B cell (primary cell): ENCODE measurements at regions not wholly inside any gene's neighbourhood (a gene's known extent, or its start where the extent isn't known, plus 50 kb on each side); places are given as distances from the start of the nearest gene placed in this dataset.

Experiments used
- ATAC-seq: fragments of 200-7000 bp; cut with Tn5 transposase; one replicate; pipeline ENCODE4 v1.10.0; 2021; ENCODE audit warnings: low read depth, mild to moderate bottlenecking, moderate number of reproducible peaks, moderate library complexity
- CTCF ChIA-PET: fragments of 350-600 bp; sonication (Branson Sonifier 250); formaldehyde crosslinking; loops from one replicate; lab custom pipeline; 2021; ENCODE audit warnings: antibody characterized with exemption, inconsistent platforms; lab: Charles Lee
- POLR2A ChIA-PET: fragments of 350-600 bp; sonication (Branson Sonifier 250); formaldehyde crosslinking; loops from one replicate; lab custom pipeline; 2021; ENCODE audit warnings: antibody characterized with exemption; lab: Charles Lee
- DNase-seq: peaks from one replicate; pipeline ENCODE4 v3.0.0; 2013
- H2AFZ ChIP-seq: 2 replicates; pipeline ENCODE4 v1.6.1; 2012; ENCODE audit warnings: mild to moderate bottlenecking, low read depth, low read length; ENCODE audit not compliant: insufficient read depth, poor library complexity, severe bottlenecking
- H3K27ac ChIP-seq, 2 donors: 1 replicate in 1 of 2; 2 replicates in 1 of 2; pipeline ENCODE4 v1.5.1; 2012 to 2013; ENCODE audit warnings: low read length in 2 of 2, mild to moderate bottlenecking in 2 of 2, moderate library complexity in 1 of 2
- H3K27me3 ChIP-seq, 4 experiments: fragments of 200-600 bp in 1 of 4; sonication (generic) in 1 of 4; replicated peaks in 1 of 4; 1 replicate in 2 of 4; 2 replicates in 2 of 4; pipeline versions ENCODE4 v1.6.1 to v1.7.0; 2013 to 2016; ENCODE audit warnings: low read length in 3 of 4, mild to moderate bottlenecking in 2 of 4, mixed read lengths in 1 of 4, moderate library complexity in 1 of 4; ENCODE audit not compliant: insufficient read depth in 4 of 4, control insufficient read depth in 3 of 4; ENCODE audit errors: control extremely low read depth in 1 of 4
- H3K36me3 ChIP-seq, 2 experiments: replicated peaks in 1 of 2; 1 replicate in 1 of 2; 2 replicates in 1 of 2; pipeline versions ENCODE4 v1.6.1 to v1.7.1; 2013; ENCODE audit warnings: low read length in 1 of 2; ENCODE audit not compliant: insufficient read depth in 2 of 2, control insufficient read depth in 1 of 2; ENCODE audit errors: control extremely low read depth in 1 of 2, extremely low read depth in 1 of 2
- H3K4me1 ChIP-seq, 2 donors: fragments of 200-600 bp in 1 of 2; sonication (generic) in 1 of 2; 1 replicate in 1 of 2; 2 replicates in 1 of 2; pipeline versions ENCODE4 v1.5.1 to v1.6.1; 2013 to 2017; ENCODE audit warnings: low read length in 2 of 2; ENCODE audit not compliant: control insufficient read depth in 2 of 2, insufficient read depth in 2 of 2
- H3K4me2 ChIP-seq: replicated peaks from 2 replicates; pipeline ENCODE3; 2012; ENCODE audit warnings: mild to moderate bottlenecking, low read depth, low read length; ENCODE audit not compliant: poor library complexity, severe bottlenecking
- H3K4me3 ChIP-seq, 5 experiments: fragments of 200-600 bp in 1 of 5; sonication (generic) in 1 of 5; 1 replicate in 3 of 5; 2 replicates in 2 of 5; pipeline versions ENCODE4 v1.5.1 to v1.7.0; 2011 to 2016; ENCODE audit warnings: low read length in 4 of 5, mild to moderate bottlenecking in 4 of 5, low read depth in 2 of 5, control low read depth in 1 of 5, moderate library complexity in 1 of 5; ENCODE audit not compliant: insufficient read depth in 1 of 5; ENCODE audit errors: control extremely low read depth in 1 of 5, extremely low read depth in 1 of 5
- H3K79me2 ChIP-seq: fragments of 200-600 bp; sonication (generic); one replicate; pipeline ENCODE4 v1.6.0; 2016; ENCODE audit warnings: low read length; ENCODE audit not compliant: control insufficient read depth, insufficient read depth
- H3K9ac ChIP-seq: fragments of 200-600 bp; sonication (generic); 2 replicates; pipeline ENCODE4 v1.6.1; 2017; ENCODE audit warnings: mild to moderate bottlenecking, low read length, moderate library complexity
- H3K9me3 ChIP-seq, 3 donors: one replicate each; pipeline versions ENCODE4 v1.6.1 to v1.7.1; 2013; ENCODE audit warnings: low read length in 2 of 3; ENCODE audit not compliant: control insufficient read depth in 2 of 3, insufficient read depth in 1 of 3; ENCODE audit errors: control extremely low read depth in 1 of 3
- H4K20me1 ChIP-seq: 2 replicates; pipeline ENCODE4 v1.6.0; 2012; ENCODE audit warnings: mild to moderate bottlenecking, low read length; ENCODE audit not compliant: insufficient read depth, control insufficient read depth, poor library complexity, severe bottlenecking
- H3K27ac Mint-ChIP-seq: one replicate; pipeline ENCODE4 v1.8.0; 2021; ENCODE audit warnings: mixed read lengths
- H3K27me3 Mint-ChIP-seq: one replicate; pipeline ENCODE4 v1.8.0; 2021; ENCODE audit warnings: mixed read lengths
- H3K4me1 Mint-ChIP-seq: one replicate; pipeline ENCODE4 v1.8.0; 2021; ENCODE audit warnings: mixed read lengths
- H3K4me3 Mint-ChIP-seq: one replicate; pipeline ENCODE4 v1.8.0; 2021; ENCODE audit warnings: mixed read lengths
- H3K9me3 Mint-ChIP-seq: one replicate; pipeline ENCODE4 v1.8.0; 2022; ENCODE audit warnings: mixed read lengths; ENCODE audit not compliant: insufficient read depth
- EZH2 ChIP-seq: IDR thresholded peaks from 2 replicates; pipeline ENCODE4 v1.6.1; 2012; ENCODE audit warnings: borderline replicate concordance, low read depth, mild to moderate bottlenecking, moderate library complexity, low read length; ENCODE audit not compliant: insufficient read depth, poor library complexity, severe bottlenecking
- WGBS: methylation state at CpG from one replicate; pipeline ENCODE4 v1.1.5; 2013; ENCODE audit warnings: missing lambda C conversion rate; ENCODE audit not compliant: insufficient coverage; 5-methylcytosine and 5-hydroxymethylcytosine counted together
- intact Hi-C: fragments of 100-400 bp; cut with micrococcal nuclease; formaldehyde crosslinking; loops from one replicate; pipeline ENCODE4 v1.10.0; 2022
- TF ChIP-seq, protein P1 (sequence below): fragments of 200-600 bp; IDR thresholded peaks from one replicate; pipeline ENCODE4 v1.8.0; 2022; ENCODE audit warnings: antibody characterized with exemption, mild to moderate bottlenecking

DNA sequence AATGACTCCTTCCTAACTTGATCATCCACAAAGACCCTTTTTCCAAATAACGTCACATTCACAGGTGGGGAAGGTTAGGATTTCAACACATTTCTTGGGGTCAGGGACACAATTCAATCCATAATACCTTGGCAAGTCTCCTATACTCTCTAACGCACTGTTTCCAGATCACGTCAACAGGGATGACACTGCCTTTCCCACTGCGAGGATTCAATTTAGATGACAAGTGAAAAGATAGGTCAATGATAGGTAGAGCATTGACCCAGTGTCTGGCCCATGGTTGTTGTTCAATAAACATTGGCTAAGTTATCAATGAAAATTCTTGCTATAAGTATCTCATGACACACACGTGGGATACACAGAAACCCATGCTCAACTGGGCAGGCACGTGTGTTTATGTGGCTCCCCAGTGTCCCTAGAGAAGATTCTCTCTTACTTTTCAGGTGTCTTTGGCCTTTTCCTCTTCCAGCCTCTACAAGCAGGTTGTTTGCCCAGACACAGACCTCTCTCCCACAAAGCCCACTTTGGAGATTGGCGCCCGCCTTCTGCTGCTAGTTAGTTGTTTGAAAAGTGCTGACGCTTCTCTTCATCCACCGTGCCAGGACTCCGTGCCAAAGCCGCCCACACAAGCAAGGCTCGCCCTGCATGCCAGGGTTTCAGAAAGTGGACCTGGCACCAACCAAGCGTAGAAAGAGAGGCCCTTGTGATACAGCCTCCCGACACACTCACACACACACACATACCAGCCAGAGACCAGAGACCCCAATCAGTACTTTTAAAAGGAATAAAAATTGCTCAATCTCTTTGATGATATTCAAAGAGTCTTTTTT is 594.5 kb downstream of the BNC2 start:
- Mint-ChIP-seq H3K4me3 (no peak overlapping the region), H3K4me1 (no peaks in the 10 kb centered on the region), H3K27ac (no peak overlapping the region), H3K27me3 (no peaks in the 10 kb centered on the region), H3K9me3 (no peaks in the 10 kb centered on the region)
- Histone ChIP-seq H3K4me1 (no peaks in the 10 kb centered on the region), H3K36me3 (no peaks in the 10 kb centered on the region), H4K20me1 (no peaks in the 10 kb centered on the region), H3K27me3 (no peaks in the 10 kb centered on the region), H3K4me3 (no peak overlapping the region), H3K27ac (no peak overlapping the region), H3K4me2 (no peak overlapping the region), H3K79me2 (no peaks in the 10 kb centered on the region), H3K9me3 (no peaks in the 10 kb centered on the region), H2AFZ (no peak overlapping the region), H3K9ac (no peak overlapping the region)
- CTCF ChIA-PET = no interaction called here
- DNase-seq (no peak), ATAC-seq (no peak)
- TF ChIP-seq EZH2 = no peak
- TF ChIP-seq, protein P1, sequence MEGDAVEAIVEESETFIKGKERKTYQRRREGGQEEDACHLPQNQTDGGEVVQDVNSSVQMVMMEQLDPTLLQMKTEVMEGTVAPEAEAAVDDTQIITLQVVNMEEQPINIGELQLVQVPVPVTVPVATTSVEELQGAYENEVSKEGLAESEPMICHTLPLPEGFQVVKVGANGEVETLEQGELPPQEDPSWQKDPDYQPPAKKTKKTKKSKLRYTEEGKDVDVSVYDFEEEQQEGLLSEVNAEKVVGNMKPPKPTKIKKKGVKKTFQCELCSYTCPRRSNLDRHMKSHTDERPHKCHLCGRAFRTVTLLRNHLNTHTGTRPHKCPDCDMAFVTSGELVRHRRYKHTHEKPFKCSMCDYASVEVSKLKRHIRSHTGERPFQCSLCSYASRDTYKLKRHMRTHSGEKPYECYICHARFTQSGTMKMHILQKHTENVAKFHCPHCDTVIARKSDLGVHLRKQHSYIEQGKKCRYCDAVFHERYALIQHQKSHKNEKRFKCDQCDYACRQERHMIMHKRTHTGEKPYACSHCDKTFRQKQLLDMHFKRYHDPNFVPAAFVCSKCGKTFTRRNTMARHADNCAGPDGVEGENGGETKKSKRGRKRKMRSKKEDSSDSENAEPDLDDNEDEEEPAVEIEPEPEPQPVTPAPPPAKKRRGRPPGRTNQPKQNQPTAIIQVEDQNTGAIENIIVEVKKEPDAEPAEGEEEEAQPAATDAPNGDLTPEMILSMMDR = no peak
- POLR2A ChIA-PET = no interaction called here
- 86% methylated on average over 9 of the region's 15 CpGs for WGBS
- intact Hi-C loops = no loop called here

DNA sequence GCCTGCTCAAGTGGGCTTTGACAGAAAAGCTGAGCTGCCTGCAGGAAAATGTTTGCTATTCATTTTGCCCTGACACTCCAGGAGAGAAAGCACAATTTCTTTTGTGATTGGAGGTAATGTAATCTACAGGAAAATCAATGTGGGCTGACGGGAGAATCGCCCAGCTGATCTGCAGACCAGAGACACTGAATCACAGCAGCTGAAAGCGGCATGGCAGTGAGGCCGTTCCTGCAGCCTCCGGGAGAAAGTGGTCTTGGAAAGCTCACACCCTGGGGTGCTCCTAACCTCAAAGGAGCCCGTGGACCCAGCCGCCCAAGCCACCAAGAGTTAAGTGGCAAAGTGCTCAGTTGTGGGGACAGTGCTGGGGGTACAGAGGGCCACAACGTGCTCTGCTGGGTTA is 593.6 kb downstream of the BNC2 start:
- Histone ChIP-seq H4K20me1 (no peaks in the 10 kb centered on the region), H3K36me3 (no peaks in the 10 kb centered on the region), H3K4me3 (no peak overlapping the region), H3K27ac (no peak overlapping the region), H3K9me3 (no peaks in the 10 kb centered on the region), H3K4me2 (no peak overlapping the region), H3K4me1 (no peaks in the 10 kb centered on the region), H3K9ac (no peak overlapping the region), H2AFZ (no peak overlapping the region), H3K79me2 (no peaks in the 10 kb centered on the region), H3K27me3 (no peaks in the 10 kb centered on the region)
- 90% methylated on average over 6 of the region's 8 CpGs for WGBS
- TF ChIP-seq, protein P1 = no peak
- no peak for TF ChIP-seq EZH2
- Mint-ChIP-seq H3K4me3 (no peak overlapping the region), H3K9me3 (no peaks in the 10 kb centered on the region), H3K27ac (no peak overlapping the region), H3K27me3 (no peaks in the 10 kb centered on the region), H3K4me1 (no peaks in the 10 kb centered on the region)
- POLR2A ChIA-PET = no interaction called here
- ATAC-seq (no peak), DNase-seq (no peak)
- intact Hi-C loops = no loop called here
- CTCF ChIA-PET = no interaction called here
